CD4-positive, alpha-beta T cell treated with Interleukin-1 beta for 1 hour (primary cell): ENCODE measurements at regions not wholly inside any gene's neighbourhood (a gene's known extent, or its start where the extent isn't known, plus 50 kb on each side); places are given as distances from the start of the nearest gene placed in this dataset.
"Not testable (repeated sequence)": the region's sequence is repeated elsewhere in the genome, so short reads cannot be mapped to it uniquely, and the experiment has no call there.

Source experiments
- DNase-seq, 2 donors: peaks; one replicate each; pipeline ENCODE4 v3.0.0-alpha.2; 2020 to 2022

- DNase-seq = no peak
These were observed 496.4 kb downstream of the KIF20B start for GRCh38 chr10:90197766-90198165.

- DNase-seq = no peak
These were observed 497.7 kb downstream of the KIF20B start for GRCh38 chr10:90199093-90199492.

DNA sequence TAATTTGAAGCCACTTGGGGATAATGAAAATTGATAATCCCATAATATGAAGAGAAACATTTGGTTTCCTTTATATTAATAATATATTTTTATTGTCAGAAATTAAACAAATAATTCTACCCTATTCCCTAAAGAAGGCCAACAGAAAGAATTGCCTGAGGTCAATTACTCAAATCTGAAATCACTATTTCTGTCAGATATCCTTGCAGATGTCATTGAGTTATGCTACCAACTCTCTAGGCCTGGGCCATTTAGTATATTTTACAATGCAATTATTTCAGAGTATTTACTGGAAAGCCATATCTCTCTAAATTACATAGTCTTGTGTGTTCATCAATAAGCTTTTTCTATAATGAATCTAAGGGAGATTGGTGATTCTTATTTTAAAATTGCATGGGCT, 498.1 kb downstream of the KIF20B start:
- no peak for DNase-seq

GRCh38 chr10:90204131-90204955, 503.0 kb downstream of the KIF20B start:
- no peak for DNase-seq

DNA sequence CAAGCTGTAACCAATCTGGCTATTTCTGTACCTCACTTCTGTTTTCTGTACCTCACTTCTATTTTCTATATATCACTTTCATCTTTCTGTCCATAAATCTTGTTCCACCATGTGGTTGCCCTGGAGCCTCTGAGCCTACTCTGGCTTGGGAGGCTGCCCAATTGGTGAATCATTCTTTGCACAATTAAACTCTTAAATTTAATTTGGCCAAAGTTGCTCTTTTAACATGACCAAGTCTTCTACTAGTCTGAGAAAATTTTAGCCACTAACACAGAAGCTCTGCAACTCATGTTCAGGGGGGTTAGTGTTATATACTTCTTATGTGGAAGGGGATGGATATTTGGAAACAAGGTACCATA, 503.5 kb downstream of the KIF20B start:
- DNase-seq = no peak

DNA sequence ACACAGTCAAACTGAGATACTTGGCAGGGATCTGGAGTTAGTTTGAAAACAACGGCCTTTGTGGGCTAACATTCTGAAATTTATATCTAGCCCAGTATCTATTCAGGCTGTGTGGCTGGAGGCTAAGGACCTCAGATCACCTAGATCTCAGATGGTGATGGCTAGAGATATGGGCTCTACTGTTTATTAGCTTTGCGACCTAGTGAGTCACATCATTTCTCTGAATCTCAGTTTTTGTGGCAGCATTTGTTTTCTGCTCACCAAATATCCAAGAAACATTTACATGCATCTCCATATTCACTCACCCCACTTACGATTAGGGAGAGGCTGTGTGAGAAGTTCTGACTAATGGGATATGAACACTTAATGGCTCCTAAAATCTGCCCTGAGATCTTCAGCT, 503.9 kb downstream of the KIF20B start:
- no peak for DNase-seq

DNA sequence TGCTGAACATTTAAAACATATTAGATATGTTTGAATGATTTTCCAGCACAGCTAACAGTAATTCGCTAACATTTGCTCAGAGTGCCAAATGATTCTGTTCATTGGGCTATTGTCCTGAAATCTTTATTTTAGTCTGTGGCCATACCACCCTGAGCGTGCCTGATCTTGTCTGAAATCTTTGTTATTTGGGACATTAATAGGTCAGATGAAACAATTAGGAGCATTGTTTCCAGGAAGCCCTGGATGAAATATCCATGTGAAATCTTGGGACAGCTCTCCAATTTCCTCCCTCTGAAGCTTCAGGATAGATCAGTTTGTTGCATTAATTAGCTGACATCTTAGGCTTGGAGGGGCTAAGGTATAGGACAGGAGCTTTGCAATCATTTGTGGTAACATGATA, 512.0 kb downstream of the KIF20B start:
- DNase-seq = no peak

DNA sequence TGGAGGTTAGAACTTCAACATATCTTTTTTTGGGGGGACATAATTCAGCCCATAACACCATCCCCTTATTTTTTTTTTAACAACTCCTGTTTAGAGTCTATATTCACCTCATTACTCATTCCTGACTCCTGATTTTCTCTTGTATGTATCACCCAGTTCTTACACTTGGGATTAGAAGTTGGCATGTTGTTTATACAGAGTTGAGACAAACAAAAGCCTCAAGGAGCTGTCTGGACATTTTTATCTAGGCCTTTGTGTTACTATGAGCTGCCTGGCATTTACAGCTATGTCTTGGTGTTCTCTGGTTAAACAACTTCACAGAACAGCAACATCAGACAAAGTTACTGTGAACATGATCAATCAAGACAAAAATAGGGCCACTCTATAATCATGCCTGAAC, 517.5 kb downstream of the KIF20B start:
- DNase-seq = no peak

DNA sequence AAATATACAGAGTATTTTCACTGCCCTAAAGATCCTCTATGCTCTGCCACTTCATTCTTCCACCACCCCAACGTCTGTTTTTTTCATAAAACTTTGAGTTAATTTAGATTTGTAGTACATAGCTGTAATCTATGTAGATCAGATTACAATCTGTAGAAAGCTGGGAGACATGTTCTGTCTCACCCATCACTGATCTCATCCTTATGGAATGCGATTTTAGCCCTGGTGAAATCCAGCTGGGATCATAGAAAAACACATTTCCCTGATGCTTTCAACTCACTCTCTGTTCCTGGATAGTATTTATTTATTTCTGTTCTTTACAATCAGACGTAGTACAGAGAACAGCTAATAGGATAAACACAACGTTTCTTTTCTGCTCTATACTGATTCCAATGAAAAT, 521.0 kb downstream of the KIF20B start:
- DNase-seq = no peak

DNA sequence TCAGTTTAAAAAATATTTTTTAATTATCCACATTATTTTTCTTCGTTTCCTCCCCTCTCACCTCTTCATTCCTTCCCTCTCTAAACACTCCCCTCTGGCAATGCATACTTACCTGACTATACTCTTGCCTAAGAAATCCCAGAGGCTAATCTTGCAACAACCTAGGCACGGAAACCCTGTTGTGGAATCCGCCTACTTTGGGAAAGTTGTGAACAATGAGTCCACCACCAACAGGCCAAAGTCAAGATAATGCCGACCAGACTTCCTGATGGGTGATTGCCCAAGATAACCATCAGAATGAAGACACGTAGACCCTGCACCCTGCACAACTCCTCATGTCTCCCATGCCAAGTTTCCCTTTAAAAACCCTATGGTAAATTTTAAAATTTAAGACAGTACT, 521.5 kb downstream of the KIF20B start:
- DNase-seq = no peak

- DNase-seq = no peak
These were observed 523.6 kb downstream of the KIF20B start for GRCh38 chr10:90224791-90225566.

DNA sequence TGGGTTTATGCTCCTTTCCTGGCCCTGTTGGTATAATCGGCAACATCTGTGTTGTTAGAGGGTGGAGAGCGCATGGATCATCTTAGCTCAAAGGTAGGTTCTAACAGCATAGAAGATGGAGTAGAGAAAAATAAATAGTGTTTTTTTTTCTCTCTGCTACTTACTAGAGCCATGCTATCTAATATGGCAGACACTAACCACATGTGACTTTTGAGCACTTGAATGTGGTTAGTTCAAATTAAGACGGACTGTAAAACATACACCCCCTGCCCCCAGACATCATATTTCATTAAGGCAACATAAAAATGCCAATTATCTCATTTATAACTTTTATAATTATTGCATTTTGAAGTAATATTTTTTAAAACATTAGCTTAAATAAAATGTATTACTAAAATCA, 525.1 kb downstream of the KIF20B start:
- no peak for DNase-seq

DNA sequence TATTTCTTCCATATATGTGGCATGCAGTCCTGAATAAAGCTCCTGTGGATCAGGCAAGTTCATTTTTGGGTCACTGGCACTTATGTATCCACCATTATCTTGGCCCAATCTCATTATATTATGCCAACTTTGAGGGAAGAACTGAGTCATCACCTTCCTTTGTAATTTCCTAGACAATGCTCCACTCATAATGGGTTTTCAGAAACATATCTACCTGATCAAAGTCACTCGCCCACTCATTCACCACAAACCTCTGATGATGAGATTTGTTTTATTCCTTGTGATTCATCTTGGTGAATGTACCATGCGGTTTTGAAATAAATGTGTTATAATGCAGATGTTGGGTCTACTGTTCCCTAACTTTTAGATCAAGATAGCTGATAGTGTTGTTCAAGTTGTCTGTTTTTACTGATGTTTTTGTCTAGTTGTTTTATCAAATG, 525.8 kb downstream of the KIF20B start:
- DNase-seq = no peak

DNA sequence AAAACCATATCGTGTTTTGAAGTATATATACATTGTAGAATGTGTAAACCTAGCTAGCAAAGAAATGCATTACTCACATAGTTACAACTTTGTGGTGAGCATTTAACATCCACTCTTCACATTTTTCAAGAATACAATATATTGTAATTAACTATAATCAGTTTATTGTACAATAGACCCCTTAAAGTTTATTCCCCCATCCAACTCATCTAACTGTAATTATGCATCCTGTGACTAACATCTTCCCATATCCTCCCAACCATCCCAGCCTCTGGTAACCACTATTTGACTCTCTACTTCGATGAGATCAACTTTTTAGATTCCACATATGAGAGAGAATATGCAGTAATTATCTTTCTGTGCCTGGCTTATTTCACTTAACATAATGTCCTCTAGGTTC, 526.4 kb downstream of the KIF20B start:
- DNase-seq = no peak

DNA sequence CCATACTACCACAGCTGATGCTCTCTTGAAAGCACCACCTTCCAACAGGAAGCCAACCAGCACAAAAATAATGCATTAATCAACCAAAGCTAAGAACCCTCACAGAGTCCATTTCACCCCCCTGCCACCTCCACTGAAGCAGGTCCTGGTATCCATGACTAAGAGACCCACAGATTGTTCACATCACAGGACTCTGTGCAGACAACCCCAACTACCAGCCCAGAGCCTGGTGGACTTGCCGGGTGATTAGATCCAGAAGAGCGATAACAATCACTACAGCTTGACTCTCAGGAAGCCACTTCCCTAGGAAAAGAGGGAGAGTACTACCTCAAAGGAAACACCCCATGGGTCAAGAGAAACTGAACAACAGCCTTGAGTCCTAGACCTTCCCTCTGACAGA, 528.1 kb downstream of the KIF20B start:
- DNase-seq = no peak

GRCh38 chr10:90233805-90234204, 532.4 kb downstream of the KIF20B start:
- not testable (repeated sequence) for DNase-seq

DNA sequence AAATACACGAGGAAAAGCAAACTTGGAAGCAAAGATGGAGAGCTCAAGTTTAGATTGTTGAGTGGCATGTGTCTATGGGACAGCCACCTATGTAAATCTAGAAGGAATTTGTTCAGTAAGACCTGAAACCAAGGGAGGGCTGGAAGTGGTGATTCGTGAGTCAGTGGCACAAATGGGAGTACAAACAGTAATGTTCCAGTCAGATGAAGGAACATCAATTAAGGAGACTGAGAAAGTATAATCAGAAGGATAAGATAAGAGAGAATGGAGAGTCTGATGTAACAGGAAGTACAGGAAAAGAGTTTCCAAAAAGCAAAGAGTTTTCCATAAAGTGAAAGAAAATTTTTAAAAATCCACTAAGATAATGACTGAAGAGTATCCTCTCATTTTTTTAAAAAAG, 544.2 kb downstream of the KIF20B start:
- DNase-seq = no peak

DNA sequence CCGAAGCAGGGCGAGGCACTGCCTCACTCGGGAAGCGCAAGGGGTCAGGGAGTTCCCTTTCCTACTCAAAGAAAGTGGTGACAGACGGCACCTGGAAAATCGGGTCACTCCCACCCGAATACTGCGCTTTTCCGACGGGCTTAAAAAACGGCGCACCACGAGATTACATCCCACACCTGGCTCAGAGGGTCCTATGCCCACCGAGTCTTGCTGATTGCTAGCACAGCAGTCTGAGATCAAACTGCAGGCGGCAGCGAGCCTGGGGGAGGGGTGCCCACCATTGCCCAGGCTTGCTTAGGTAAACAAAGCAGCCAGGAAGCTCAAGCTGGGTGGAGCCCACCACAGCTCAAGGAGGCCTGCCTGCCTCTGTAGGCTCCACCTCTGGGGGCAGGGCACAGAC, 549.4 kb downstream of the KIF20B start:
- DNase-seq = not testable (repeated sequence)

DNA sequence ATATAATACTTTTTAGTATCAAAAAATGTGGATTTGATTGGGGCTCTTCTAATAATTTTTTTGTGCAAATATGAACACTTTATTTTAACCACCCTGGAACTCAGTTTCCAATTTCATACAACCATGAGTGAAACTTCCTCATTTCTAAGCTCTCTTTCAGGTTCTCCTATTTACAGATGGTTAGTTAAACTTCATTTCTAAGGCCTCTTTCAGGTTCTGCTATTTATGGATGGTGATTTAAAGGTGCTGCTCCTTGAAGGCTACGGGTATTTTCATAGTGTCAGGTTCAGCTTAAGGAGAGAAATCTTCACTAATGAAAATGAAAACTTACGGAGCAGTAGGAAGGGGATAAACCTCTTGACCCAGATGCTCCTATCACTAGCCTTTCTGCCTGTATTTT, 568.3 kb downstream of the KIF20B start:
- DNase-seq = no peak

DNA sequence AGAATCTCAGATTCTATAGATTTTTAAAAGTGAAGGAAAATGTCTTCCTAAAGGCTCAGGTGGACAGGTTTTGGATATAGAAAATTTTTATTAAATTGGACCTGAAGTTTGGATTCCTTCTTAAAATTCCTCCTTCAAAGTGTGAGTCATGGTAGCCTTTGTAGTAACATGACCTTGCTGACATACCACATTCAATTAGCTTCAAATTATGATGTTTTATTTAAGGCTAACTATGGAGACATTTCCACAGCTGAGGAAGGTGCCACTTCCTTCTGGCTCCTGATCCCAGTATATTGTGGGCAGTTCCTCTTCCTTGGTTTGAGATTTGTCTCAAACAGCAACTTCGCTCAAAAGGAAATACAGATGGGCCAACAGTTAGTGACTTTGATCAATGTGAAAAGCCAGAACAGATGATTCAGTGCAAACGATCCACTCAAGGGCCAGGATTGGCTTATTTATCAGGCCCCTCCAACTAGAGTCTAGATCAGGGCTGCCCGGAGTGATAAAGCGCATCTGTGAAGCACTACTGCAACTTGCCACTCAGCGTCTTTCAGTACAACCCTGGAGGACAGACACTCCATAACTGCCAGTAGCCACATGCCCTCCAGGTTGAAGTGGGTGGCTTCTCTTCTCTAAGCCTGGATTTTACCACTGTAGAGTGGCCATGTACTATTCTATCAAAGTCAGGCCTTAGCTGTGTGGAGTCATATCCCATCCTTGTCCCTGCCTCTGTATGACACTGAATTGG, 573.5 kb downstream of the KIF20B start:
- no peak for DNase-seq

- no peak for DNase-seq
These were observed 575.6 kb downstream of the KIF20B start for GRCh38 chr10:90276894-90277475.

DNA sequence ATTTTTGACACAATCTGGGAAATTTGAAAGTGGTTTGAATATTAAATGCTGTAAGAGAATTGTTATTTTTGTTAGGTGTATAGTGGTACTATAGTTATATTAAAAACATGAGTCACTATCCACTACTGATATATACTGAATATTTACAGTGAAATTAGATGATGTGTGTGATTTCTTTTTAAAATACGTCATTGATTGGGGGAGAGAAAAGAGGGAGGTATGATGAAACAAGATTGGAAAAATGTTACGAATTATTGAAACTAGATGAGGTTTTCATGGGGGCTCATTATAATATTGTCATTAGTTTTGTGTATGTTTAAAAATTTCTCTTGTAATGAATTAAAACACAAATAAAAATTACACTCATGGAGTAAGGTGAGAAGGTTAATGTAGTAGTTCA, 571.4 kb downstream of the HTR7 start:
- no peak for DNase-seq

GRCh38 chr10:90286941-90287340, 570.9 kb downstream of the HTR7 start:
- DNase-seq = no peak
